SU-DHL-6 (cell line): ENCODE measurements at regions not wholly inside any gene's neighbourhood (a gene's known extent, or its start where the extent isn't known, plus 50 kb on each side); places are given as distances from the start of the nearest gene placed in this dataset.

Source experiments
- EZH2phosphoT487 ChIP-seq: fragments of 200-600 bp; sonication (generic), shearing (Covaris generic); conservative IDR thresholded peaks from 2 replicates; pipeline ENCODE4 v1.6.1; 2018; ENCODE audit warnings: mild to moderate bottlenecking, antibody characterized with exemption, low read length, moderate library complexity, mixed read lengths
- TF ChIP-seq, protein P1 (sequence below): fragments of 200-600 bp; sonication (generic); IDR thresholded peaks from one replicate; pipeline ENCODE4 v1.5.1; 2017; ENCODE audit warnings: antibody characterized with exemption, mild to moderate bottlenecking, low read length, moderate library complexity; ENCODE audit not compliant: insufficient read depth, poor library complexity, severe bottlenecking

DNA sequence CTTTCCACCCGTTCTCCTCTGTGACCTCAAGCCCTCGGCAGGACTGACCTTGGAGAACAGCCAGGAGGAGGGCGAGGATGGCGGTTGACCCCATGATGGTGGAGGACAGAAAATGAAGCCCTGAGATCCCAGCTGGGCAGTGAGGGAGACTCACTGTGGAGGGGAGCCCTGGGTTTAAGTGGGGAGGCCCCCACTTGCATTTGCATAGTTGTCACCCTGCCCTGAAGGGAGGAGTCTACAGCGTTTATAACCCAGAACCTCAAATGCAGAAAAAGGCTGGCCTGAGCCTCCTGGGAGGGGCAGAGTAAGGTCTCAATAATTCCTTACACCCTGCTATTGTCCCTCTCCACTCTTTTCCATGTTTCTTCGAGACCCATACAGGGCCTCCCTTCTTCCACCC is 1052.7 kb downstream of the TMEM121 start:
- TF ChIP-seq, protein P1, sequence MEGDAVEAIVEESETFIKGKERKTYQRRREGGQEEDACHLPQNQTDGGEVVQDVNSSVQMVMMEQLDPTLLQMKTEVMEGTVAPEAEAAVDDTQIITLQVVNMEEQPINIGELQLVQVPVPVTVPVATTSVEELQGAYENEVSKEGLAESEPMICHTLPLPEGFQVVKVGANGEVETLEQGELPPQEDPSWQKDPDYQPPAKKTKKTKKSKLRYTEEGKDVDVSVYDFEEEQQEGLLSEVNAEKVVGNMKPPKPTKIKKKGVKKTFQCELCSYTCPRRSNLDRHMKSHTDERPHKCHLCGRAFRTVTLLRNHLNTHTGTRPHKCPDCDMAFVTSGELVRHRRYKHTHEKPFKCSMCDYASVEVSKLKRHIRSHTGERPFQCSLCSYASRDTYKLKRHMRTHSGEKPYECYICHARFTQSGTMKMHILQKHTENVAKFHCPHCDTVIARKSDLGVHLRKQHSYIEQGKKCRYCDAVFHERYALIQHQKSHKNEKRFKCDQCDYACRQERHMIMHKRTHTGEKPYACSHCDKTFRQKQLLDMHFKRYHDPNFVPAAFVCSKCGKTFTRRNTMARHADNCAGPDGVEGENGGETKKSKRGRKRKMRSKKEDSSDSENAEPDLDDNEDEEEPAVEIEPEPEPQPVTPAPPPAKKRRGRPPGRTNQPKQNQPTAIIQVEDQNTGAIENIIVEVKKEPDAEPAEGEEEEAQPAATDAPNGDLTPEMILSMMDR, result no peak
- TF ChIP-seq EZH2phosphoT487, result no peak
